ENCODE measurements at regions not wholly inside any gene's neighbourhood (a gene's known extent, or its start where the extent isn't known, plus 50 kb on each side); places are given as distances from the start of the nearest gene placed in this dataset.

DNA sequence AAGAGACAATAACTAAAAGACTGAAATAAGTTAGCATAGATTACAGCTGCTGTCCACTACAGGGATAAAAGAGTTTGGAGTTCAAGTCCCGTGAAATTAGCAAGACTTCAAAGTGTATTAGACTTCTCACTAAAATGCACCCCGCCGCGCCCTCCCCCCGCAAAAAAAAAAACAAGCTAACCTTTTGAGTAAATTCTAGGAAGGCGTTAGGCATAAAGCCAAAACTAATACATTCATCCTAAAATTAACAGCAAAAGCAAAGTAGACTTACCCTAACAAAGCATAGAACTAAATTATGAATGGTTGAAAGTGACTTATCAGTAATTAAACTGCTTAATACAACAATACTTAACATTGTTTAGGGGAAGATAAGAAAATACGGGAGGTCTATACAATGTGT lies 581.0 kb upstream of the CHORDC1 start:
- TF ChIP-seq POLR2A (IDR thresholded peaks at IDR 0.05; ENCODE audit: low read depth) (no peak), CTCF (IDR thresholded peaks at IDR 0.05) (no peak)
